ENCODE measurements at regions not wholly inside any gene's neighbourhood (a gene's known extent, or its start where the extent isn't known, plus 50 kb on each side); places are given as distances from the start of the nearest gene placed in this dataset.

DNA sequence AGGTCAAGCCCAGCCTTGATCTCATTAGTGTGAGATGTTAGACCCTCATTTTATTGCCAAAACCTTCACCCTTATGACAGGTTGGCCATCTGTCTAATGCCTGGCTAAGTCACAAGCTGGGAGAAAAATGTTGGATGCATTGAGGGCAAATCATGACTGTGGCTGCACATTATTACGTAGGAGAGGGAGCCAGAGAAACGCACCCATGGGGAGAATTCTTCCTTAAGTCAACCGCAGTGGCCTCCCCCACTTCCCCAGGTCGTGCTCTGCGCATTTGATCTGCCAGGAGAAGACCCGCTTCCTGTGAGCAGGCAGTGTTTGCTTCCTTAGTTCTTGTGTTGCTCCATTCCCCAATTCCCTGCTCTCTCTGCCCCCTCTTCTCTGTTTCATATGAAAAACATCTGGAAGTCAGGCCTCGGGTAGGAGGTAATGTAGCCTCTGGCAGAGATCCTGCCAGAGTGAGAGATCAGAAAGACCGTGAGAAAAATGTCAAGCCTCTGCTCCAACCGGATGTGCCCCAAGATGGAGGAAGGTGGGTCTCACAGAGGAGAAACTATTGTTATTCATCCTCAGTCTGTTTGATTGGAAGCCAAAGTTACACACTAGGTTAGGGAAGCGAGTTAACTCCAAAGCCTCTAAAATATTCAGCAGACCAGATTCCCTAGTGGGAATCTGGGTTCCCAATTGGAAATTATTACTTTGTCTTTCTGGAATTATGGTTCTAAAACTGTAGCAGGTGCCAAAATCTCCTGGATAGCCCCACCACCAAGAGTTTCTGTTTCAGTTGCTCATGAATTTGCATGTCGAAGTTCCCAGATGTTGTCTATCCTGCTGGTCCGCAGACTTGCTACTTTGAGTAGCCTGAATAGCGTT is 144.3 kb upstream of the PELI1 start:
- H3K4me1 ChIP-seq = peaks cover 0 to 3% of the 10 kb centered on the region in 2 donors
- intact Hi-C loops (cut with DNase I; ENCODE audit: low total_unique reads) = no loop called here
- H3K27ac ChIP-seq = peak overlapping the region; percentile 15 to 84
- no peak for DNase-seq (ENCODE audit: low spot score in 2 of 2)
- H3K36me3 ChIP-seq = no peaks in the 10 kb centered on the region
- TF ChIP-seq, protein P1, sequence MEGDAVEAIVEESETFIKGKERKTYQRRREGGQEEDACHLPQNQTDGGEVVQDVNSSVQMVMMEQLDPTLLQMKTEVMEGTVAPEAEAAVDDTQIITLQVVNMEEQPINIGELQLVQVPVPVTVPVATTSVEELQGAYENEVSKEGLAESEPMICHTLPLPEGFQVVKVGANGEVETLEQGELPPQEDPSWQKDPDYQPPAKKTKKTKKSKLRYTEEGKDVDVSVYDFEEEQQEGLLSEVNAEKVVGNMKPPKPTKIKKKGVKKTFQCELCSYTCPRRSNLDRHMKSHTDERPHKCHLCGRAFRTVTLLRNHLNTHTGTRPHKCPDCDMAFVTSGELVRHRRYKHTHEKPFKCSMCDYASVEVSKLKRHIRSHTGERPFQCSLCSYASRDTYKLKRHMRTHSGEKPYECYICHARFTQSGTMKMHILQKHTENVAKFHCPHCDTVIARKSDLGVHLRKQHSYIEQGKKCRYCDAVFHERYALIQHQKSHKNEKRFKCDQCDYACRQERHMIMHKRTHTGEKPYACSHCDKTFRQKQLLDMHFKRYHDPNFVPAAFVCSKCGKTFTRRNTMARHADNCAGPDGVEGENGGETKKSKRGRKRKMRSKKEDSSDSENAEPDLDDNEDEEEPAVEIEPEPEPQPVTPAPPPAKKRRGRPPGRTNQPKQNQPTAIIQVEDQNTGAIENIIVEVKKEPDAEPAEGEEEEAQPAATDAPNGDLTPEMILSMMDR (IDR thresholded peaks at IDR 0.05) = no peak
- TF ChIP-seq POLR2AphosphoS5 (IDR thresholded peaks at IDR 0.05) = no peak
- TF ChIP-seq POLR2A (IDR thresholded peaks at IDR 0.05) = no peak
- H3K4me3 ChIP-seq = peak overlapping the region in 1 of 3 donors; percentile 27
- no peaks in the 10 kb centered on the region for H3K9me3 ChIP-seq
- no peaks in the 10 kb centered on the region for H3K27me3 ChIP-seq

DNA sequence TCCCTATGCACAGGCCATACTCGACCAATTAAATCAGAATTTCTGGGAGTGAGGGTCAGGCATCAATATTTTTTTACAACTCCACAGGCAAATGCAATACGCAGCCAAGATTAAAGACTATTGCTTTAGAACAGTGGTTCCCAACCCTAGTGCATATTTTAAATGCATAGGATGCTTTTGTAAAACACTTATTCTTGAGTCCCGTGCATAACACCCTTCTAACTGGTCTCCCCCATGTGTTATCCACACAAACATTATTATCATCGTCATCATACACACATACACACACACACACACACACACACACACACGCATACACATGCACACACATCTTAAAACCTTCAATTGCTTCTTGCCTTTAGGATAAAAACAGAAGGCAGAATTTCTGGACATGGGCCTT is 145.0 kb upstream of the PELI1 start:
- DNase-seq (ENCODE audit: low spot score in 2 of 2) = no peak
- Histone ChIP-seq H3K9me3 (no peaks in the 10 kb centered on the region), H3K36me3 (no peaks in the 10 kb centered on the region), H3K4me1 (peaks cover 0 to 3% of the 10 kb centered on the region in 2 donors), H3K4me3 (no peak overlapping the region), H3K27me3 (no peaks in the 10 kb centered on the region), H3K27ac (peak overlapping the region; percentile 7 to 15)
- intact Hi-C loops (cut with DNase I; ENCODE audit: low total_unique reads) = no loop called here
- TF ChIP-seq, protein P1 (IDR thresholded peaks at IDR 0.05) = no peak
- TF ChIP-seq POLR2A (IDR thresholded peaks at IDR 0.05) (no peak), POLR2AphosphoS5 (IDR thresholded peaks at IDR 0.05) (no peak)

DNA sequence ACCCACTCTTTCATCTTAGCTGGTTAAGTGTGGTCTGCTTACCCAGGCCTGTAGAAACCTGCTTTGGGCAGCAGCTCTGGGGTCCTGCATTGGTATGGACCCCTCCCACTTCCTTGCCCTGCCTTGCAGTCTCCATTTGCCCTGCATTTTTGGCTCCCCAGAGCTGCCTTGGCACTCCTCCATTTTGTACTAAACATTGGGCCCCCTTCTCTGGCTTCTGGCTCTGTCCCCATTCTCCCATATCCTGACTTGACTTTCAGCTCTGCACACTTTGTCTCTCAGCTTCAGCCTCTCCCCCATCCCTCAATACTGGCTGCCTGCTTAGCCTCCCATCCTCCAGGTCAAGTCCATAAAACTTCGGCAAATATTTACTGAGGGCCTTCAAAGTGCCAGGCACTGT is 145.5 kb upstream of the PELI1 start:
- intact Hi-C loops (cut with DNase I; ENCODE audit: low total_unique reads) = no loop called here
- Histone ChIP-seq H3K27me3 (no peaks in the 10 kb centered on the region), H3K4me3 (no peak overlapping the region), H3K36me3 (no peaks in the 10 kb centered on the region), H3K9me3 (no peaks in the 10 kb centered on the region), H3K4me1 (peaks cover 0 to 3% of the 10 kb centered on the region in 2 donors), H3K27ac (peak overlapping the region in 1 of 2 donors; percentile 7)
- TF ChIP-seq POLR2A (IDR thresholded peaks at IDR 0.05) (no peak), POLR2AphosphoS5 (IDR thresholded peaks at IDR 0.05) (no peak)
- TF ChIP-seq, protein P1 (IDR thresholded peaks at IDR 0.05) = no peak
- DNase-seq (ENCODE audit: low spot score in 2 of 2) = no peak

DNA sequence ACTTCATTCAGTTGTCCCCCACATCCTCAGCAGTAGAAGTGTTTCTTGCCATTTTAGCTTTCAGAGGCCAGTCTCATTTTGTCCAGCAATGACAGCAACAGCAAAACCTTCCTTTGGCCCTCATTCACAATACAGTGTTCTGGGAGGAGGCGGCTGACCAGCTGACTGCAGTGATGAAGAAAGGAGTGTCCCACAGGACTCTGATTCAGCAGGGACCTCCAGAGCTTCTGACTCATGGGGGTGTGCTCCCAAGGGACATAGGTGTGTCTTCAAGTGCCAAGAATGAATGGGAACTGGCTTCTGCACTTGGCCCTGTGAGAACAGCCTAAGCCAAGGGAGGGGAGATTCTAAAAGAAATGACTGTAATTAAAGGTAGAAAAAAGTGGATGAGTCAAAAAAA is 147.0 kb upstream of the PELI1 start:
- H3K27ac ChIP-seq = no peak overlapping the region
- no peaks in the 10 kb centered on the region for H3K36me3 ChIP-seq
- H3K4me1 ChIP-seq = no peaks in the 10 kb centered on the region
- H3K27me3 ChIP-seq = no peaks in the 10 kb centered on the region
- no peak overlapping the region for H3K4me3 ChIP-seq
- intact Hi-C loops (cut with DNase I; ENCODE audit: low total_unique reads) = no loop called here
- no peak for TF ChIP-seq POLR2AphosphoS5 (IDR thresholded peaks at IDR 0.05)
- TF ChIP-seq POLR2A (IDR thresholded peaks at IDR 0.05) = no peak
- TF ChIP-seq, protein P1 (IDR thresholded peaks at IDR 0.05) = no peak
- H3K9me3 ChIP-seq = no peaks in the 10 kb centered on the region
- DNase-seq (ENCODE audit: low spot score in 2 of 2) = no peak

DNA sequence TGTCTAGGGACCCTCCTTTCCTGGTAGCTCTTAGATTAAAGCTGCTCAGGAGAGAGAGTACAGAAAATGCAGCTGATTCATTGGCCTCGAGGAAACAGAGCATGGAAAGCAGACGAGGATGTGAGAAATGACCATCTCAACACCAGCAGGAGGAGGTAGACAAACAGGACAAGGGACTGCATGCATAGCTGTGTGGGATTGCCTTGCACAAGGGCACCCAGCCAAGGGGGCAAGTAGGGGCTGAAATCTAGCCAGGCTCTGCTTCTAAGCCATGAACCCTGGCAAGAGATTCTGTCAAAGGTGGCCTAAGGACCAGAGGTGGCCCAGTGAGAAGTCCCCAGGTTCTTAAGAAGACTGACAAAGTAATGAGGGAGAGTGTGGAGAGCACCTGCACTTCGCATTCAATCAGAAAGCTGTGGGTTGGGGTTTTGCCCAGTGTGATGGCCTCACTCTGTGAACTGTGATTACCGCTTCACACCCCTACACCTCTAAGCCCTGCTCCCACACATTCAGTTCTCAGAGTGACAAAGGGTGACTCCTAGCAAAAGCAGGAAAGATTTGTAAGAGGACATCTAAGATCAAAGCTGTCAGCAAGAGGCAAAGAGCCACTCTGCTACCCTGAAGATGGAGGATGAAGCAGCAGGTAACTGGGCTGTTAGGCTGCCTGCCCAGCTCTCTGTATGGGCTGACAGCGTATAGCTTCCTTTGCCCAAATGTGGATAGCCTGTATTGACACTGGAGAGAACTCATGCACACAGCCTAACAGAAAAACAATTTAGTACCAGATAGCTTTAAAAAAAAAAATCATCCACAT is 151.3 kb upstream of the PELI1 start:
- intact Hi-C loops (cut with DNase I; ENCODE audit: low total_unique reads) = no loop called here

More for the DNA sequence above, 151.3 kb upstream of the PELI1 start:
- no peak for DNase-seq (ENCODE audit: low spot score in 2 of 2)
- H3K9me3 ChIP-seq = no peaks in the 10 kb centered on the region
- no peaks in the 10 kb centered on the region for H3K36me3 ChIP-seq
- no peaks in the 10 kb centered on the region for H3K27me3 ChIP-seq
- H3K4me3 ChIP-seq = no peak overlapping the region
- no peak overlapping the region for H3K27ac ChIP-seq
- TF ChIP-seq POLR2A (IDR thresholded peaks at IDR 0.05) (no peak), POLR2AphosphoS5 (IDR thresholded peaks at IDR 0.05) (no peak)
- TF ChIP-seq, protein P1 (IDR thresholded peaks at IDR 0.05) = no peak
- H3K4me1 ChIP-seq = no peaks in the 10 kb centered on the region

Data from breast epithelium (tissue), 4 donors.